ENCODE measurements at regions not wholly inside any gene's neighbourhood (a gene's known extent, or its start where the extent isn't known, plus 50 kb on each side); places are given as distances from the start of the nearest gene placed in this dataset.

DNA sequence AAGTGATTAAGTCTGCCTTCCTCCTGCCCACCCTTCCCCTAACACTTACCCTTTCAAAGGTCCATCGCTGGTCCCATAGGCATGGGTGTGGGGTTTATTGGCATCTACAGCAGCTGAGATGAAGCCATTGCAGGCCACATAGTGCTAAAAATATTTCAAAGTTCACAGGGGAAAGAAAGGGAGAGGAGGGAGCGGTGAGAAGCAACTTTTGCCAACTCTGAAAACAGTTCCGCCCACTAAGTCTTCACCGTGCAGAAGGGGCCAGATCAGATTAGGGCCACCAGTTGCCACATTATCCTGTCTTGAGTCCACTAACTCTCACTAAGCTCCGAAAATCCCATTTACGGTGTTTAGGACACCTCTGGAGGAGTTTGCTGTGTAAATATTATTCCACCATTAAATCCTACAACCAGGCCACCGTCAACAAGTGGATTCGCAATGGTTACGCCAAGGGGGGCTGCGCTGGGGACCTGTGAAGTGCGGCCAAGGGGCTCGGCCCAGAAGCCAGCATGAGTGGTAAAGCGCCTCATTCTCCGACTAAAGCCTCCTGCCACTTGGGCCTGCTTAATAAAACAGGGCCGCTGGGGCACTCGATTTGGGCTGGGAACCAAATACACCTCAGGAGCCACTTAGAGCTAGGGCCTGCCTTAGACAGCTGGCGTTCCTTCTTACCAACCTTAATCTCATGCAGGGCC lies 534.9 kb downstream of the MIAT start:
- TF ChIP-seq, protein P1, sequence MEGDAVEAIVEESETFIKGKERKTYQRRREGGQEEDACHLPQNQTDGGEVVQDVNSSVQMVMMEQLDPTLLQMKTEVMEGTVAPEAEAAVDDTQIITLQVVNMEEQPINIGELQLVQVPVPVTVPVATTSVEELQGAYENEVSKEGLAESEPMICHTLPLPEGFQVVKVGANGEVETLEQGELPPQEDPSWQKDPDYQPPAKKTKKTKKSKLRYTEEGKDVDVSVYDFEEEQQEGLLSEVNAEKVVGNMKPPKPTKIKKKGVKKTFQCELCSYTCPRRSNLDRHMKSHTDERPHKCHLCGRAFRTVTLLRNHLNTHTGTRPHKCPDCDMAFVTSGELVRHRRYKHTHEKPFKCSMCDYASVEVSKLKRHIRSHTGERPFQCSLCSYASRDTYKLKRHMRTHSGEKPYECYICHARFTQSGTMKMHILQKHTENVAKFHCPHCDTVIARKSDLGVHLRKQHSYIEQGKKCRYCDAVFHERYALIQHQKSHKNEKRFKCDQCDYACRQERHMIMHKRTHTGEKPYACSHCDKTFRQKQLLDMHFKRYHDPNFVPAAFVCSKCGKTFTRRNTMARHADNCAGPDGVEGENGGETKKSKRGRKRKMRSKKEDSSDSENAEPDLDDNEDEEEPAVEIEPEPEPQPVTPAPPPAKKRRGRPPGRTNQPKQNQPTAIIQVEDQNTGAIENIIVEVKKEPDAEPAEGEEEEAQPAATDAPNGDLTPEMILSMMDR (IDR thresholded peaks at IDR 0.05; ENCODE audit: insufficient read depth, low read depth, low read length) = no peak
- no peak for TF ChIP-seq EZH2 (IDR thresholded peaks at IDR 0.05; ENCODE audit: insufficient read depth, low read length)

All from astrocyte (in vitro differentiated cells and primary cell).